MM.1S (cell line): ENCODE measurements at regions not wholly inside any gene's neighbourhood (a gene's known extent, or its start where the extent isn't known, plus 50 kb on each side); places are given as distances from the start of the nearest gene placed in this dataset.

Source experiments
- DNase-seq: peaks from one replicate; pipeline ENCODE4 v3.0.0-alpha.2; 2015
- H2AFZ ChIP-seq: fragments of 300-600 bp; sonication (generic); 2 replicates; pipeline ENCODE4 v1.6.0; 2016; ENCODE audit warnings: antibody characterized with exemption, low read length
- H3F3A ChIP-seq: fragments of 300-600 bp; sonication (generic); 2 replicates; pipeline ENCODE4 v1.6.1; 2016; ENCODE audit warnings: mild to moderate bottlenecking, antibody characterized with exemption, low read length, moderate library complexity, mixed read lengths; ENCODE audit not compliant: insufficient read depth
- H3K27ac ChIP-seq: fragments of 300-600 bp; sonication (generic); 2 replicates; pipeline ENCODE4 v1.5.1; 2016; ENCODE audit warnings: mild to moderate bottlenecking, low read length
- H3K27me3 ChIP-seq: fragments of 300-600 bp; sonication (generic); replicated peaks from 2 replicates; pipeline ENCODE4 v1.6.0; 2016; ENCODE audit warnings: low read length; ENCODE audit not compliant: insufficient read depth
- H3K36me3 ChIP-seq: fragments of 300-600 bp; sonication (generic); replicated peaks from 2 replicates; pipeline ENCODE4 v1.6.1; 2016; ENCODE audit warnings: mild to moderate bottlenecking, low read length, mixed read lengths; ENCODE audit not compliant: insufficient read depth
- H3K4me1 ChIP-seq: fragments of 300-600 bp; sonication (generic); 2 replicates; pipeline ENCODE4 v1.6.1; 2016; ENCODE audit warnings: low read length, mixed read lengths
- H3K4me2 ChIP-seq: fragments of 300-600 bp; sonication (generic); 2 replicates; pipeline ENCODE4 v1.6.0; 2016; ENCODE audit warnings: low read depth, low read length
- H3K4me3 ChIP-seq: fragments of 300-600 bp; sonication (generic); 2 replicates; pipeline ENCODE4 v1.5.1; 2016; ENCODE audit warnings: low read length, mixed read lengths
- H3K79me2 ChIP-seq: fragments of 300-600 bp; sonication (generic); 2 replicates; pipeline ENCODE4 v1.6.1; 2016; ENCODE audit warnings: mixed run types, low read length, mixed read lengths
- H3K9ac ChIP-seq: fragments of 300-600 bp; sonication (generic); 2 replicates; pipeline ENCODE4 v1.6.1; 2016; ENCODE audit warnings: low read length, mixed read lengths
- H3K9me2 ChIP-seq: fragments of 300-600 bp; sonication (generic); replicated peaks from 2 replicates; pipeline ENCODE4 v1.6.1; 2016; ENCODE audit warnings: mild to moderate bottlenecking, low read length, mixed read lengths; ENCODE audit not compliant: insufficient read depth
- H3K9me3 ChIP-seq: fragments of 300-600 bp; sonication (generic); replicated peaks from 2 replicates; pipeline ENCODE4 v1.6.1; 2016; ENCODE audit warnings: mild to moderate bottlenecking, low read length, mixed read lengths; ENCODE audit not compliant: insufficient read depth
- H4K20me1 ChIP-seq: fragments of 300-600 bp; sonication (generic); 2 replicates; pipeline ENCODE4 v1.6.1; 2016; ENCODE audit warnings: mild to moderate bottlenecking, low read length, moderate library complexity, mixed read lengths; ENCODE audit not compliant: insufficient read depth
- EZH2 ChIP-seq: fragments of 300-600 bp; sonication (generic); optimal IDR thresholded peaks from 2 replicates; pipeline ENCODE3; 2017; ENCODE audit warnings: low read depth, mild to moderate bottlenecking, antibody characterized with exemption, low read length, mixed read lengths
- EZH2phosphoT487 ChIP-seq: fragments of 300-600 bp; sonication (generic); IDR thresholded peaks from 2 replicates; pipeline ENCODE4 v1.6.1; 2018; ENCODE audit warnings: antibody characterized with exemption, low read length
- TF ChIP-seq, protein P1 (sequence below): fragments of 300-600 bp; sonication (generic); IDR thresholded peaks from 2 replicates; pipeline ENCODE4 v1.5.1; 2016; ENCODE audit warnings: antibody characterized with exemption, low read length, mixed read lengths

DNA sequence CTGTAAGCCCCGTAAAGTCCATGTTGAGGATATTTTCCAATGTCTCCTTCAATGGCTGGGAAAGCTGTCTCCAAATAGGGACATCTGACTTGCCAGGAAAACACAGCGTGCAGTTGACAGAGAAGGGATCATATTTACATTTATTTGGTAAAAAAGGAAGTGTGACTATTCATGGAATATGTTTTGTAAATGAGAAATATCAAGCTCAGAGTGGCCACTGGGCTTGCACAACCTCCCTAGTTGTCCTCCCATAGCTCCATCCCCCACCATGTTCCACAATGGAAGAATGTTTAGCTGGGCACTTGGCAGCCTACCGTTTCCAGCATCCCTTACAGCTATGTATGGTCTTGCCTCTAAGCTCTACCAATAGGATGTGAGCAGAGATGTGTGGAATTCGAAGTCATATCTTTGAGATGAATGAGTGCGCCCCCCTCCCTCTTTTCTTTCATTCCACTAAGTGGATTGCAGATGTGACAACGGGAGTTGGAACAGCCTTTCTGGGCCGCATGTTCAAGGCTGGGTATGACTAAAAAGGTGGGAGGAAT, 306.6 kb upstream of the ZMIZ1 start:
- H3F3A ChIP-seq = no peaks in the 10 kb centered on the region
- no peaks in the 10 kb centered on the region for H3K27me3 ChIP-seq
- no peak overlapping the region for H3K4me3 ChIP-seq
- no peak overlapping the region for H2AFZ ChIP-seq
- H3K4me2 ChIP-seq = no peak overlapping the region
- no peaks in the 10 kb centered on the region for H3K79me2 ChIP-seq
- no peaks in the 10 kb centered on the region for H3K9me2 ChIP-seq
- no peaks in the 10 kb centered on the region for H3K36me3 ChIP-seq
- TF ChIP-seq EZH2 = no peak
- TF ChIP-seq, protein P1, sequence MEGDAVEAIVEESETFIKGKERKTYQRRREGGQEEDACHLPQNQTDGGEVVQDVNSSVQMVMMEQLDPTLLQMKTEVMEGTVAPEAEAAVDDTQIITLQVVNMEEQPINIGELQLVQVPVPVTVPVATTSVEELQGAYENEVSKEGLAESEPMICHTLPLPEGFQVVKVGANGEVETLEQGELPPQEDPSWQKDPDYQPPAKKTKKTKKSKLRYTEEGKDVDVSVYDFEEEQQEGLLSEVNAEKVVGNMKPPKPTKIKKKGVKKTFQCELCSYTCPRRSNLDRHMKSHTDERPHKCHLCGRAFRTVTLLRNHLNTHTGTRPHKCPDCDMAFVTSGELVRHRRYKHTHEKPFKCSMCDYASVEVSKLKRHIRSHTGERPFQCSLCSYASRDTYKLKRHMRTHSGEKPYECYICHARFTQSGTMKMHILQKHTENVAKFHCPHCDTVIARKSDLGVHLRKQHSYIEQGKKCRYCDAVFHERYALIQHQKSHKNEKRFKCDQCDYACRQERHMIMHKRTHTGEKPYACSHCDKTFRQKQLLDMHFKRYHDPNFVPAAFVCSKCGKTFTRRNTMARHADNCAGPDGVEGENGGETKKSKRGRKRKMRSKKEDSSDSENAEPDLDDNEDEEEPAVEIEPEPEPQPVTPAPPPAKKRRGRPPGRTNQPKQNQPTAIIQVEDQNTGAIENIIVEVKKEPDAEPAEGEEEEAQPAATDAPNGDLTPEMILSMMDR = no peak
- no peak for TF ChIP-seq EZH2phosphoT487
- DNase-seq = no peak
- H4K20me1 ChIP-seq = no peaks in the 10 kb centered on the region
- no peak overlapping the region for H3K27ac ChIP-seq
- no peaks in the 10 kb centered on the region for H3K4me1 ChIP-seq
- no peak overlapping the region for H3K9ac ChIP-seq
- no peaks in the 10 kb centered on the region for H3K9me3 ChIP-seq

DNA sequence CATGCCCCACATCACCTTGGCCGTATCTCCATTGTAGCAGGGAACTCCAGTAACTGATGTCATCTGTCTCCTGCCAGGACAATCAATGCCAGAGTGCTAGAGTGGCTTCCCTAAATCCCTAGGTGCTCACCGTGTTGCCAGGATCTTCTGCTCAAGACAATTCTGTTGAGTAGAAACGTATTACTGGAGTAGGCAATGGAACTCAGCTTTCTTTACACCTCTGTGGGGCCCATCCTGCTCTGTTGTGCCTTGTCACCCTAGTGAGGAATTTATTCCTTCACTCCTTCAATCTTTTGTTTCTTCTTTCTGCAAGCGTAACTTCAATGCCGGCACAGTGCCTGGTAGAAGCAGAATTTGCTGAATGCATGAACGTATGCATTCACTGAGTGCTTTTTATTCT, 305.5 kb upstream of the ZMIZ1 start:
- DNase-seq = no peak
- Histone ChIP-seq H3K9me2 (no peaks in the 10 kb centered on the region), H3K9me3 (no peaks in the 10 kb centered on the region), H3K36me3 (no peaks in the 10 kb centered on the region), H2AFZ (no peak overlapping the region), H3K27me3 (no peaks in the 10 kb centered on the region), H3K9ac (no peak overlapping the region), H3K4me3 (no peak overlapping the region), H4K20me1 (no peaks in the 10 kb centered on the region), H3K79me2 (no peaks in the 10 kb centered on the region), H3F3A (no peaks in the 10 kb centered on the region), H3K4me2 (no peak overlapping the region), H3K4me1 (no peaks in the 10 kb centered on the region), H3K27ac (no peak overlapping the region)
- no peak for TF ChIP-seq EZH2phosphoT487
- TF ChIP-seq, protein P1 = no peak

DNA sequence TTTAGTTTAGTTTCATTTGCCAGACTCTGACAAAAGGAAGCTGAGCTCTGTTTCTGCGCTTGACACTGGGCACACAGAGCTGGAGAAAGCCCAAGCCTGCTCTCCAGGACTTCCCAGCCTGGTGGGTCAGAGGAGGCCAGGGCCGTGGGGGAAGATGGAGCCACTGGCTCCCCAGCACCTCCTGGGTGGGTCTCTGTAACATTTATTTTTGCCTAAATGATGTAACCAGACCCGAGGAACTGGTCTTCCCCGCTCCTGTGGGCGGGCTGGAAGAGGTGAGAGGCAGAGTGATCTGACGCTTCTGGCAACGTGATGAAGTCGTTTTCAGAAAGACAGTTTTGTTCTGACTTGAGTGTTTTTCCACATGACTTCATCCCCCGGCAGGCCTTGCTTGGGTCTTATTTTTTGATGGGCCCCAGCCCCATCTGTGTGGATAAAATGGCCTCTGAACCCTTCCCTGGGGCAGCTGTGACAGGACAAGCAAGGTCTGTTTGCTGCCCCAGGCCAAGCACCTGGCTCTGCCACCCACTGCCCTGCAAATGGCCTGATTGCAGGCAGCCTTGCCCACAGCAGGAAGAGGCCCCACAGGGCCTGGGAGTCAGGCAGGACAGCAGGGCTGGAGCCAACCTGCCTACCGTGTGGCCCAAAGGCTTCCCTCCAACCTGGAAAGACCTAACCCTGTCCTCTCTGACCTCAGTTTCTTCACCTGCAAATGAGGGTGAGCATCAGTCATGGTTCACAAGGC, 304.9 kb upstream of the ZMIZ1 start:
- TF ChIP-seq, protein P1 = no peak
- TF ChIP-seq EZH2phosphoT487 (no peak), EZH2 (no peak)
- H3K9me3 ChIP-seq = no peaks in the 10 kb centered on the region
- H3K9me2 ChIP-seq = no peaks in the 10 kb centered on the region
- no peaks in the 10 kb centered on the region for H3F3A ChIP-seq
- no peaks in the 10 kb centered on the region for H3K36me3 ChIP-seq
- no peaks in the 10 kb centered on the region for H3K4me1 ChIP-seq
- no peaks in the 10 kb centered on the region for H3K27me3 ChIP-seq
- no peak overlapping the region for H2AFZ ChIP-seq
- H3K27ac ChIP-seq = no peak overlapping the region
- H3K79me2 ChIP-seq = no peaks in the 10 kb centered on the region
- H3K9ac ChIP-seq = no peak overlapping the region
- H3K4me3 ChIP-seq = no peak overlapping the region
- DNase-seq = no peak
- H4K20me1 ChIP-seq = no peaks in the 10 kb centered on the region
- H3K4me2 ChIP-seq = no peak overlapping the region
